ENCODE measurements at regions not wholly inside any gene's neighbourhood (a gene's known extent, or its start where the extent isn't known, plus 50 kb on each side); places are given as distances from the start of the nearest gene placed in this dataset.

GRCh38 chr12:60522684-60523400 lies 927.0 kb downstream of the SLC16A7 start:
- H2AFZ ChIP-seq (replicated peaks), result no peak overlapping the region
- no peaks in the 10 kb centered on the region for H3K9me3 ChIP-seq (ENCODE audit: low read depth)
- H3K79me2 ChIP-seq (ENCODE audit: low read depth), result no peaks in the 10 kb centered on the region
- H3K27ac Mint-ChIP-seq, result no peak overlapping the region
- H3K4me3 Mint-ChIP-seq, result no peak overlapping the region
- no peak overlapping the region for H3K27ac ChIP-seq
- no peaks in the 10 kb centered on the region for H3K4me1 ChIP-seq
- H3K36me3 ChIP-seq, result no peaks in the 10 kb centered on the region
- no peaks in the 10 kb centered on the region for H3K27me3 ChIP-seq
- no peak overlapping the region for H3K4me3 ChIP-seq
- H3K36me3 Mint-ChIP-seq, result no peaks in the 10 kb centered on the region
- no peaks in the 10 kb centered on the region for H3K27me3 Mint-ChIP-seq (ENCODE audit: insufficient read depth, low read depth)
- no peak overlapping the region for H3K9ac ChIP-seq
- H3K4me2 ChIP-seq, result no peak overlapping the region
- no peaks in the 10 kb centered on the region for H4K20me1 ChIP-seq (ENCODE audit: low read depth)
- H3K9me3 Mint-ChIP-seq, result no peaks in the 10 kb centered on the region
- no peaks in the 10 kb centered on the region for H3F3A ChIP-seq (ENCODE audit: low read depth)
- H3K4me1 Mint-ChIP-seq, result no peaks in the 10 kb centered on the region
- TF ChIP-seq EZH2 (IDR thresholded peaks at IDR 0.05) (no peak), EZH2phosphoT487 (IDR thresholded peaks at IDR 0.05) (no peak), CTCF (IDR thresholded peaks at IDR 0.05) (no peak)
- DNase-seq (ENCODE audit: low spot score), result no peak

- H3K4me3 Mint-ChIP-seq, result no peak overlapping the region
- H3K4me2 ChIP-seq, result no peak overlapping the region
- TF ChIP-seq EZH2 (IDR thresholded peaks at IDR 0.05) (no peak), EZH2phosphoT487 (IDR thresholded peaks at IDR 0.05) (no peak), CTCF (IDR thresholded peaks at IDR 0.05) (no peak)
- H3K27me3 ChIP-seq, result no peaks in the 10 kb centered on the region
- no peaks in the 10 kb centered on the region for H3F3A ChIP-seq (ENCODE audit: low read depth)
- no peak overlapping the region for H2AFZ ChIP-seq (replicated peaks)
- H3K27me3 Mint-ChIP-seq (ENCODE audit: insufficient read depth, low read depth), result no peaks in the 10 kb centered on the region
- no peaks in the 10 kb centered on the region for H3K9me3 ChIP-seq (ENCODE audit: low read depth)
- H3K36me3 Mint-ChIP-seq, result no peaks in the 10 kb centered on the region
- no peak overlapping the region for H3K27ac ChIP-seq
- no peaks in the 10 kb centered on the region for H3K79me2 ChIP-seq (ENCODE audit: low read depth)
- H3K4me1 ChIP-seq, result no peaks in the 10 kb centered on the region
- H3K9ac ChIP-seq, result no peak overlapping the region
- no peak overlapping the region for H3K4me3 ChIP-seq
- no peak for DNase-seq (ENCODE audit: low spot score)
- no peaks in the 10 kb centered on the region for H3K36me3 ChIP-seq
- no peak overlapping the region for H3K27ac Mint-ChIP-seq
- no peaks in the 10 kb centered on the region for H4K20me1 ChIP-seq (ENCODE audit: low read depth)
- H3K4me1 Mint-ChIP-seq, result no peaks in the 10 kb centered on the region
- H3K9me3 Mint-ChIP-seq, result no peaks in the 10 kb centered on the region
Measured at GRCh38 chr12:60529261-60529660, 933.4 kb downstream of the SLC16A7 start.

- Mint-ChIP-seq H3K27me3 (ENCODE audit: insufficient read depth, low read depth) (no peaks in the 10 kb centered on the region), H3K9me3 (no peaks in the 10 kb centered on the region), H3K4me1 (no peaks in the 10 kb centered on the region), H3K27ac (no peak overlapping the region), H3K4me3 (no peak overlapping the region), H3K36me3 (no peaks in the 10 kb centered on the region)
- TF ChIP-seq EZH2phosphoT487 (IDR thresholded peaks at IDR 0.05), result no peak
- TF ChIP-seq CTCF (IDR thresholded peaks at IDR 0.05), result no peak
- no peak for TF ChIP-seq EZH2 (IDR thresholded peaks at IDR 0.05)
- H3K4me2 ChIP-seq, result no peak overlapping the region
- no peak overlapping the region for H2AFZ ChIP-seq (replicated peaks)
- H4K20me1 ChIP-seq (ENCODE audit: low read depth), result no peaks in the 10 kb centered on the region
- DNase-seq (ENCODE audit: low spot score), result no peak
- no peaks in the 10 kb centered on the region for H3K4me1 ChIP-seq
- H3K36me3 ChIP-seq, result no peaks in the 10 kb centered on the region
- no peaks in the 10 kb centered on the region for H3K9me3 ChIP-seq (ENCODE audit: low read depth)
- H3K9ac ChIP-seq, result no peak overlapping the region
- H3K79me2 ChIP-seq (ENCODE audit: low read depth), result no peaks in the 10 kb centered on the region
- H3K27me3 ChIP-seq, result no peaks in the 10 kb centered on the region
- H3K27ac ChIP-seq, result no peak overlapping the region
- no peak overlapping the region for H3K4me3 ChIP-seq
- H3F3A ChIP-seq (ENCODE audit: low read depth), result no peaks in the 10 kb centered on the region
Measured at GRCh38 chr12:60529723-60530122, 933.9 kb downstream of the SLC16A7 start.
